Renal pelvis (tissue), 1 donor: ENCODE measurements at regions not wholly inside any gene's neighbourhood (a gene's known extent, or its start where the extent isn't known, plus 50 kb on each side); places are given as distances from the start of the nearest gene placed in this dataset.
"Not testable (repeated sequence)": the region's sequence is repeated elsewhere in the genome, so short reads cannot be mapped to it uniquely, and the experiment has no call there.

ENCODE experiments used
- DNase-seq: peaks from one replicate; pipeline ENCODE4 v3.0.0-alpha.2; 2013

DNA sequence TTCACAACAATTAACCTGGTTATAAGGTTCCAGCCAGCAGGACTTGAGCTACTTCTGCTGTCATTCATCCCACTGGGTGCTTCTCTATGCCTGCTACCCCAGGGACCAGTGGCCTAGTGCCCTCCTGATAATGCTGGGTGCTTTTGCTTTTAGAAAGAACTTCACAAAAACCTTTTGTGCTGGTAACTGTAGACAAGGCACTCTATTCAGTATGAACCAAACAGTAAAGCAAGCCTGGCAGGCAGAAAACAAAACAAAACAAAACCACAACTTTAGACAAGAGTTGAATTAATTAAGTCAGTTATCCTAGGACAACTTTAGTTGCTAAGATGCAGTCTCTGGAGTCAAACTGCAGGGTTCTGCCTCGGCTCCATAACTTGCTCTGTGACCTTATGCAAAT, 61.9 kb upstream of the ADGRL2 start:
- DNase-seq, result no peak

DNA sequence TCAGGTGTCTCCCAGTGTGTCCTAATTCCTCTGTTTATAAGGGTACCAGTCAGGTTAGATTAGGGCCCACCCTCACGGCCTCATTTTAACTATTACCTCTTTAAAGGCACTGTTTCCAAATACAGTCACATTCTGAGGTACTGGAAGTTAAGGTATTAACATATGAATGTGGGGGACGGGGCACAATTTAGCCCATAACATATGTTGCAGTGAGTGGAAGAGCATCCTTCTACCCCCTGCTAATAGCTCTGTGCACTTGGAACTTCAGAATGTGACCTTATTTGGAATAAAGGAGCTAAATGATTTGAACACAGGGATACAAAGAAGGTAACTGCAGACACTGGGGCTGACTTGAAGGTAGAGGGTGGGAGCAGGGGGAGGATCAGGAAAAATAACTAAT, 67.3 kb upstream of the ADGRL2 start:
- DNase-seq, result no peak

DNA sequence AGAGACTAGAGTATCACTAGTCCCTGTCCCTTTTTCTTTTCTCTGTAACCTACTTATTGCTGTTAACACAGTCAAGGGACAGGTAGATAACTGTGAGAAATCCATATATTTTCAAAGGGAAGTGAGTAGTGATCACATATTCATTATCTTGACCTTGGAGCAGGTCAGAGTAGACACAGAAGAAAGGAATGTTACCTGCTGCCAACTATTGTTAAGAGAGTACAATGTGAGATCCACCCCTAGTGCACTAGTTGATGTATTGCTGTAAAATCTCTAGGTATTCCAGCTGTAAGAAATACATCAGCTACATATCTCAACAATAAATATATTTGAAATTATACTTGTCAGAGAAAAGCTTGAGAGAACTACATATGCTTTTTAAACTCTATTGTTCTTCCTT, 68.7 kb upstream of the ADGRL2 start:
- no peak for DNase-seq

DNA sequence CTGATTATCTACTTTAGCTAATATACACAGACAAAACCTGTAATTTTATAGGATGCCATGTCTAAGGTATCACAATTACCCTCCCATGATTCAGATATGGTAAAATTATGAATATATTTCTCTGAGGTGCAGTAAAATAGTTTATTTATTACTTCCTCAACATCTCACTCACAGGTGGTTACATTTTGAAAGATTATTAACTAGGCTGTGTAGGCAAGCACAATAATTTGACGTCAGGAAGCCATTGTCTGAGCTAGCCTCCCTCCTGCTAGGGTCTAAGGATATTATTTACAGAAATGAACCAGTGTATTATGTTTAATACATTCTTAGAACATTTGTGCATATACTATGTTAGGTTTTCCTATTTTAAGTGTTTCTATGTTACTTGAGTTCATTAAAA, 69.9 kb upstream of the ADGRL2 start:
- no peak for DNase-seq

DNA sequence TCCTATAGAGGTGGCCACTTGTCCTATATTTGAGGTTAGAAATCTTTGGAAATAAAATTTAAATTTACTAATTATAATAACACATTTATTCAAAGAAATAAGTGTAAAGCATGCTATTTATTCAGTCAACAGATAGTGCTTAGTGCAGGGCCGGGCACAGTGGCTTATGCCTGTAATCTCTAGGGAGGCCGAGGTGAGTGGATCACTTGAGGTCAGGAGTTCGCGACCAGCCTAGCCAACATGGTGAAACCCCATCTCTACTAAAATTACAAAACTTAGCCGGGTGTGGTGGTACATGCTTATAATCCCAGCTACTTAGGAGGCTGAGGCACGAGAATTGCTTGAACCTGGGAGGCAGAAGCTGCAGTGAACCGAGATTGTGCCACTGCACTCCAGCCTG, 70.4 kb upstream of the ADGRL2 start:
- DNase-seq, result not testable (repeated sequence)

DNA sequence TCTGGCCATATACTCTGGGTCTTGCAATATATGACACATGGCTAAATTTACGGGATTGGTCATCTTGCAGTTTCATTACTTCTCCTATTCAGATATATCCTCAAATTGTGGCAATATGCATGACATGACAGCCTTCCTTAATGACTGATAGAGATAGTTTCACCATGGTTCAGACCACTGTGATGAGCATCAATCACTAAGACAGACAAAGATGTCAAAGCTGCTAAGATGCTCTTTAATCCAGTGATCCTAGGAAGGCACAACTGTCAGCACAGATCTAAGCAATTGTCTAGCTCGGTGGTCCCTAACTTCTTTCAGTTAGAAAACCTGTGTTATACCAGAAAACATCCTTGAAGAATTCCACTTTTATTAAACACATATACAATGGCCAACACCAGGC, 70.9 kb upstream of the ADGRL2 start:
- DNase-seq, result no peak

DNA sequence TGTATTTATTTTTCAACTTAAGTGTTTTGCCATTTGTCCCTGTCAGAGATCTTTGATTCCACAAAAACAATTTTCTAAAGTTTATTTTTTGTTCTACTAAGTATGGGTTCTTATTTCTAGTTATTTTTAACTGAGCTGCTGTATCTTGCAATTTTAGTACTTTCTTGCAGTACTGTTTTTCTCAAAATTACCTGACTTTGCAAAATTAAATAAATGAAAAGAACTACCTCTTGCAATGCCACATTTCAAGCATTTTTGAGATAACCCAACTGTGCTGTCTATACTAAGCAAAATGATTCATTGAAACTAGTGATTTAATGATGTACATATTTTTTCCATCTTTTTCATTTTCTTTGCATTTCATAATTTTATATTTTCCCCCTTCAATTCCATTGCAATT, 71.5 kb upstream of the ADGRL2 start:
- DNase-seq, result no peak

DNA sequence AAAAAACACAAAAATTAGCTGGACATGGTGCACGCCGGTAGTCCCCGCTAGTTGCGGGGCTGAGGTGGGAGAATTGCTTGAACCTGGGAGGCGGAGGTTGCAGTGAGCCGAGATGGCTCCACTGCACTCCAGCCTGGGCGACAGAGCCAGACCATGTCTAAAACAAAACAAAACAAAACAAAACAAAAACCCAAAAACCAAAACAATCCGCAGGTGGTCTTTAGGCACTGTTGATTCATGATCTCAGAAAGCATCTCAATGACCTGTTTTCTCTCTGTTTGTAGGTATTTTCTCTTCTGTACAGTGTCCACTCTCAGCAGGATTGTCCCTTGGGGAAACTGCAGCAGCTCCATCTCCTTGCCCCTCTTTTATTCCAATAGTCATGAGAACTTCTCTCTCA, 74.9 kb upstream of the ADGRL2 start:
- no peak for DNase-seq

DNA sequence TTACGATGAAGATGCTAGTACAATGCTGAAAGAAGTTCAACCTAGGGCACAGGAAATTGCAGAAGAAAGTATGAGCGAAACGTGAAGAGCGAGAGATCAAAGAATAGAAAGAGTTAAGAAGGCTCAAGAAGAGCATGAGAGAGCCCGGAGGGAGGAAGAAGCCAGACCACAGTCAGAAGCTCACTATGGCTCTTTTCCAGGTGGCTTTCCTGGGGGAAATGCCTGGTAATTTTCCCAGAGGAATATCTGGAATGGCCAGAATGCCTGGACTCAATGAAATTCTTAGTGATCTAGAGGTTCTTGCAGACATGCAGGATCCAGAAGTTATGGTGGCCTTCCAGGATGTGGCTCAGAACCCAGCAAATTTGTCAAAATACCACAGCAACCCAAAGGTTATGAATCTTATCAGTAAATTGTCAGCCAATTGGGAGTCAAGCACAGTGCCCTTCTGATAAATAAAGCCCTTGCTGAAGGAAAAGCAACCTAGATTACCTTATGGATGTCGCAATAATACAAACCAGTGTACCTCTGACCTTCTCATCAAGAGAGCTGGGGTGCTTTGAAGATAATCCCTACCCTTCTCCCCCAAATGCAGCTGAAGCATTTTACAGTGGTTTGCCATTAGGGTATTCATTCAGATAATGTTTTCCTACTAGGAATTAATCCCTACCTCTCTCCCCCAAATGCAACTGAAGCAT, 78.0 kb upstream of the ADGRL2 start:
- DNase-seq, result not testable (repeated sequence)

DNA sequence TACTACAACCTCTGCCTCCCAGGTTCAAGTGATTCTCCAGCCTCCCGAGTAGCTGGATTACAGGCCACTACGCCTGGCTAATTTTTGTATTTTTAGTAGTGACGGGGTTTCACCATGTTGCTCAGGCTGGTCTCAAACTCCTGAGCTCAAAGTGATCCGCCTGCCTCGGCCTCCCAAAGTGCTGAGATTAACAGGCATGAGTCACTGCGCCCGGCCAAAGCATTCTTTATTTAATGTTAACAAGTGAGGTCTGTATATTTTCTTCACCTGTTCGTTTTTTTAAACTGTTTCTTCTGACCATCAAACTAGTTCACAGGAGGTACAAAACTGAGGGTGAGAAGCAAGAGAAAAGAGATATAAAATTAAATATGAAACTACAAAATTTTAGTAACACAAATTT, 80.5 kb upstream of the ADGRL2 start:
- not testable (repeated sequence) for DNase-seq

DNA sequence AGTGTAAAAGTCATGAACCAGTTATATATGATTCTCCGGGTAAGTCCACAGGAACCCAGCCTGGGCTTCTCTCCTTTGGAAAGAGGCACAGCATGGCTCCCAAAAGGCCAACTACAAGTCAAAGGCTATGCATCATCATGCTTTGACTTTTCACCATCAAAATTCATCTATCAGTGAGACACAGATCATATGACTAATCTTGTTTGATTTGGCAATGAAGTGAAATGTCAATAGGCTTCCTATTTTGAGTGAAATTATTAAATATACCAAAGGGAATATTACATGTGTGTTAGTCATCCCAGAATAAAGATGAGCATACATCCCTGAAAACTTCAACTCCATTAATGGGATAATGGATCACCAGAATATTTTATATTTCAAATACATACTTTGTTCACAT, 83.5 kb upstream of the ADGRL2 start:
- no peak for DNase-seq

DNA sequence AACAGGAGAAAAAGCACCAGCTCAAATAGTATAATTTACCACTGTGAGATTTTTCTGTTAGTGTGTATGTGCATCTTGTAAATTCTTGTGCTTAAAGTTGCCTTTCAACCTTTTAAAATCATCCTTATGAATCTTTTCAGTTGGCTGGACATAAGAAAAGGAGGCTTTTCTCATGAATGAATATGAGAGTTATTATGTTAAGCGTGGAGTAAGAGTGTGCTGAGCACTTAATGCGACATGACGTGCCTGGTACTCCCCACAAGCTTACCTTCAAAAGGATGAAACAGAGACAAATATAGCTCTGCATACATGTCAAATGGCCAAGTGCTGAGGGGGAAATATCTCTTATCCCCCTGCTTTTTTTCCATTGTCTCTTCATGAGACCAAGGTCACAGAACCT, 85.3 kb upstream of the ADGRL2 start:
- no peak for DNase-seq

DNA sequence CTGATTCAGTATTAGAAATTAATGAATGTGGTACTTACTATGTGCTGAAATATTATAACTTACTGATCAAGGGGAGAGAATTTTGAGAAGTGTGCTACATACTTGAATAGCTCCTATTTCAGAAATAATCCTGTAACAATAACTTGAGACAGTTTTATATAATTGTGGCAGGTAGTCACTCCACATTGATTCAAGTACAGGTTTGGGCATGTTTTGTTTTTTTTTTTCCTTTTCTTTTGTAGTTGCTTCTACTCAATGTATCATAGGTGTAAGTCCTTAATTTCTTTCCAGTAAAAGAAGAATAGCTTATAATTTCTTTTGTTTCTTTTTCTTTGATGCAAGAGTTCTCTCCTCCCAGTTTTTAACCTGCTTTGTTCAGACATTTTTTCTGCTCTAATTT, 86.1 kb upstream of the ADGRL2 start:
- DNase-seq, result no peak

DNA sequence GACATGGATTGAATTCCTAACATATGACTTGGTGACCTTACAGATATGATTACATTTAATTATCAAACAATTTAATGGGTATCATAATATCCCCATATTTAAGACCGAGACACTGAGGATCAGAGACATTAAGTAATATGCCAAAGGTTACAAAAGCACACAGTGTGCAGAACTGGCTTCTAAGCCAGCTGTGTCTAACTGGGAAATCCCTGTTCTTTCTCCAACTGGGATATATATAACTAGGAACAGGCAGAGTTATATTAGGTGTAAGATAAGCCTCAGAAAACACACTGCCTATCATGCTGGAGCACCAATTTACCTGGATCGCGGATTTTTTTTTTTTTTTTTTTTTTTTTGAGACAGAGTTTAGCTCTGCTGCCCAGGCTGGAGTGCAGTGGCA, 88.3 kb upstream of the ADGRL2 start:
- no peak for DNase-seq

DNA sequence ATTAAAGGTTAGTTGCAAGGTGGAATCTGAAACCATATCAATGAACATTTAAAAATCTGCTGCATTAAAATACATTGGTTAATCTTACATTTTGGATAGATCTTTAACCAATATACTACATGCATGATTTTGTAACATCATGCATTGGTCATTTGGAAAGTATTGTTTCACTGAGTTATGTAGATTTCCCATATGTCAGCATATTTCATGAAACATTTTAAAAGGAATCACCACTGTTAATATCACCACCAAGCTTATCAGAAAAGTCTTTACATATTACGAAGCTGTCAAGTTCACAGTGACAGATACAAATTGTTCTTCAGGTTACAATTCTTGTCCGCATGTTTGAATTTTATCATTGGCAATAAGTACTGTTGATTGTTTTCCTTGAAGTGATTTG, 89.9 kb upstream of the ADGRL2 start:
- DNase-seq, result no peak

DNA sequence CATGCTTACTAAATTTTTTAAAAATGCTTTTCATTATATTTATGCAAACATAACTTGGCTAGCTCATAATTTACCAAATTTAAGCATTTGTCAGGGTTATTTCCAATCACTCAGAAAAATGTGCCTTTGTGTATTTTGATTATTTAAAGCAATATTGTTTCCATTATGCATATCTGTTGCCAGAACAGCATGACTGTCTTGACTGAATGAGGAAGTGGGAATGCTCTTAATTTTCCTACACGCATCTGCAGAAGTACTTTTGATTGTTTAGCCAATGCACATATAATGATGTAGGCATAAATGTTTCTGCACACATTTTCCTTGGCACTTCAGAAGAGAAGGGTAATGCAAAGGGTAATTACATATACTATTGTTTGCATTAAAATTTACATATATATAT, 92.5 kb upstream of the ADGRL2 start:
- no peak for DNase-seq

DNA sequence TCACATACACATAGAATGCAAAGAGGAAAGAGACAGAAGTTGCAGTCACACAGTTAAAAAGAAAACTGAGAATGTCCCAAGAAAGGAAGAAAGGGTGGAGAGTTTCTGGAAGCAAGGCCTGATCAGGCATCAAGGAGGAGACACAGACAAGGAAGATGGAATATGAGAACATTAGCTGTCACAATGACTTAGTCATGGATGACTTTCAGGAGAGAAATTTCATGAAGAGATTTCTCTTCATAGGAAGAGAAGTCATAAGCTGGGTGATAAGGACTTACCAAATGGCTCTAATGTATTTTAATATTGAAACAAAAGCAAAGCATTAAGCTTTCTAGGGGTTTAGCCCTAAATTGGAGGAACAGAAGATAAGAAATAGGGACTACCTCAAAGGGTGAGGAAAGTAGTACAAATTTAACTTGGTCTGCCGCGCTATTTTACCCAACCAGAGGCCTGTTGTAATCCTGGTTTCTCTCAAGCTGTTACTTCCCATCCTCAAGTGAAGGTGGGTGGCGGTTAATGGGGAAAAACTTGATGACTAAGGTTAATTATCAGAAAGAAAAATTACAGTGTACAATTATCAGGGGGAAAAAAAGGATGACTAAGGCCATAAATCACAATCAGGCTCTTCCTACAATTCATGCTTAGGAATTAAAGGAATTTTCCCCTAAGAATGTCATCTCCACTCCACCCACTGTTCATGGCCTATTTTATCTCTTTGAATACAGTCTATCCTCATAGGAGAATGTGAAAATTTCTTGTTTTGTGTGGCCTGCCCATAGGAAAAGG, 93.9 kb upstream of the ADGRL2 start:
- no peak for DNase-seq

DNA sequence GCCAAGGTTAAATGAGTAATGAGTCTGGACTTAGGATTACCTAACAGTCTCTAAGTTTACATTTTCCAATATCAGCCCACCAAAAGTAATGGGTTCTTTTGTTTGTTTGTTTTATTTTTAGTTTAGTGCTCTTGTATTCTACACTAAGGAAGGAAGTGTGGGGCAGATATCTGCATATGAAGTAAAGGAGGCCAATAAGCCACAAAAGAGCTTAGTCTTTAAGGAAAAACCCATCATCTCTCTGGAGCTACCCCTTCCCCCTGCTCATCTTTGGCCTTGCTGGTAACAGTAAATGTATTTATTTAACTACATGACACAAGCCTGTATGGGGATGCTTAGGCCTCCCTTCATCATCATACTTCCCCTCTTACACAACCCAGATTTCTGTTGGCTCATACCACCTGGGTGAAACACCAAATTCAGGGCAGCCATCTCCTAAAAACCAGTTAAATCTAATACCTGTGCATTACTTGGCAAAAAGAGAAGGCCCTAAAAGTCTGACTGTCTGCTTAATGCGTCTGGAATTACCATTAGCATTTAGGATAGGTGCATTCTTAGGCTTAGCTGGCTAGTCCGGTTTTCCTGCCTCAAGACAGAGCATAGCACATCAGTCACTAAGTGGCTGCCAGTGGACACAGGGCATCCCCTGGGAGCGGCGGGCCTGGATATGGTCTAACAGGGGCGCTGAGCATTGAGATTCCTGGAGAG, 96.8 kb upstream of the ADGRL2 start:
- no peak for DNase-seq

DNA sequence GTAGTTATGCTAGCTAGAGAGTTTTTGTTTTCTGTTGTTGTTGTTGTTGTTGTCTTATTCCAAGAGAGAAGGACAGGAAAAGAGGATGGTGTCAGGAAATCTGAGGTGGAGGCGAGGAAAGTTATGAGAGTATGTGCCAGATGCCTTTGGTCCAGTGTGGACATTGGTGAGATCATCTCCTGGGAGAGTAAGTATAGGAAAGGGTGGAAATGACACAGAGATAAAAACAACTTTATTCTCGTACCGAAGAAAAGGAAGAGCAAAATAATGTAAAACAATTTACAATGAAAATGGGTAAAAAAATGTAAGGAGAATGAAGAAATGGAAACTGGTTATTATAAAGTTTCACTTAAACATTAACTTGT, 97.4 kb upstream of the ADGRL2 start:
- DNase-seq, result no peak

DNA sequence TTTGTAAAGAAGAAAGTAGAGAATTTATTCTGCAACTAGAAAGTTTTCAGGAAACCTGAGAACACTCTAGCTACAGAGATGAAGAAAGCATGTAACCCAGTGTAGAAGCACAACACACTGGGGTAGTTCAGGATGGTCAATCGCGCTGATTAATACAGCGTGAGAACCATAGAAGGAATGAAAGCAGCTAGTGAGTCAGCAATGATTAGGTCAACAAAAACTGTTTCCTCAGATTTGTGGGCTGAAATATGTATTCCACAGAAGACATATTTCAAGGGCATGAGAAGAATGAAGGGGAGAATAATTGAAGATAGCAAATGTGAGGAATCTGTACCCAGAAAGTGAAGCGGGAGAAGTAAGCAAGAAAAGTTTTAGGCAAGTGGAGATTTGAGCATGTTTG, 97.8 kb upstream of the ADGRL2 start:
- DNase-seq, result no peak

DNA sequence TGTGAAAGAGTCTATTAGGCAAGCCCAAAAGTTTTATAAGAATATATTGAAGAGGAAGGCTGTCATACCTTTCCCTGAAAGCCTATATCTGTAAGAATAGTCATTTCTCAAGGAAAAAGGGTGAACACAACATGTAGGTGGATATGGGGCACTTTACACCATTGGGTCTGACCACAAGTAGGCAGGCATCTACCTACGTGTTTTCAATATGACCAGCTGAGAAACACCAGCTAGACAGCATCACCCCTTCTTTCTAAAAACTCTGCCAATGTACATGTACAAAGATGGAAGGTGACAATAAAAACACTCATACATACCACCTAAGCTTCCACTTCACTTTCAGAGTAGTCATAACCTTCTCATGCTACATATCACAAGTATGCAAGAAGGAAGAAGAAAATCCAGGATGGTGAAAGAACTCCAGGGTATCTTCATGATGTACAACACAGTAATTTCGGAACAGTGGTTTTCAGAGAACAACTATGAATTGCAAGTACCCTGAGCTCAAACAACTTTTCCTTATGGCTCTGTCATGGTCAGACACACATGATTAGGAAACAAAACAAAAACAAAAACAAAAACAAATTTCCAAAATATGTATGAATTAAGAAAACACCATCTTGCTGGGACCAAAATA, 98.5 kb upstream of the ADGRL2 start:
- DNase-seq, result no peak

DNA sequence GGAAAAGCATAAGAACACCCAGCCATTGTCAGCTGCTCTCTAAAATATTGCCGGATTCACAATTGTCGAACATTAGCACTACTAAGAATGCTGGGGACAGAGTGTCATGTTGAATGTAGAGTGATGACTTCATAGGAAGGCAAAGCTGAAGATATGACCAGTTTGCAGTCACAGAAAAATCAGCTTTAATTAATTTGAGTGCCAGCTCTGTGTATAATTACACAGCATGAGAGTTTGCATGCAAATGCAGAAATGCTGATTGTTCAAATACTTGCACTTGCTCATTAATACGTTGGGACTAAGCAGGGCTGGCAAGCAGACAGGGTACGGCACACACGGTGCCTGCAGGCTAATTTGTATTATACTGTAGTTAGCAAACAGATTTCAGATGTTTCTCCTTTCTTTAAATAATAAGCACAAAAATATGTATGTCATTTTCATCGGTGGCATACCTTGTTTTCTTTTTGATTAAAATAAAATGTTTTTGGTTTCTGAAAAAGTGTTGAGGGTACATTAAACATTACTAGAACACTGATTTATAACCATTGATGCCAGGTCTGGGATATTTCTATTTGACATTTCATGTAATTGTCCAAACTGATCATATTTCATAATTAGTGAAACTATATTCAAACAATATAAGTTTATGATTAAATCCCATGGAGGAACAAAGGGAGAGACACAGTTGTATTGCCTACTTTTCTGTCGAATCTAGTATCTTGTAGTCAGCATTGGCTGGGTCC, 99.8 kb upstream of the ADGRL2 start:
- DNase-seq, result no peak
